Smooth muscle cell (in vitro differentiated cells): ENCODE measurements at regions not wholly inside any gene's neighbourhood (a gene's known extent, or its start where the extent isn't known, plus 50 kb on each side); places are given as distances from the start of the nearest gene placed in this dataset.

Source experiments
- DNase-seq: peaks from one replicate; lab custom pipeline; 2025; ENCODE audit not compliant: unreplicated experiment; lab: John Stamatoyannopoulos, UW
- H2AFZ ChIP-seq: fragments of 200-600 bp; sonication (generic); 2 replicates; pipeline ENCODE4 v1.6.0; 2016; ENCODE audit warnings: antibody characterized with exemption, low read depth, mild to moderate bottlenecking
- H3F3A ChIP-seq: fragments of 200-600 bp; sonication (generic); 2 replicates; pipeline ENCODE4 v1.6.0; 2017; ENCODE audit warnings: antibody characterized with exemption, low read depth
- H3K27ac ChIP-seq: fragments of 200-600 bp; sonication (generic); 2 replicates; pipeline ENCODE4 v1.5.1; 2016; ENCODE audit warnings: low read depth, mild to moderate bottlenecking
- H3K27me3 ChIP-seq: fragments of 200-600 bp; sonication (generic); 2 replicates; pipeline ENCODE4 v1.6.1; 2016; ENCODE audit warnings: low read depth, mild to moderate bottlenecking
- H3K36me3 ChIP-seq: fragments of 200-600 bp; sonication (generic); 2 replicates; pipeline ENCODE4 v1.5.1; 2016; ENCODE audit warnings: low read depth
- H3K4me1 ChIP-seq: fragments of 200-600 bp; sonication (generic); 2 replicates; pipeline ENCODE4 v1.5.1; 2016; ENCODE audit warnings: low read depth
- H3K4me2 ChIP-seq: fragments of 200-600 bp; sonication (generic); 2 replicates; pipeline ENCODE4 v1.6.0; 2016; ENCODE audit warnings: mild to moderate bottlenecking
- H3K4me3 ChIP-seq: fragments of 200-600 bp; sonication (generic); 2 replicates; pipeline ENCODE4 v1.5.1; 2016; ENCODE audit warnings: mild to moderate bottlenecking
- H3K79me2 ChIP-seq: fragments of 200-600 bp; sonication (generic); 2 replicates; pipeline ENCODE4 v1.6.0; 2016; ENCODE audit warnings: low read depth, mild to moderate bottlenecking
- H3K9ac ChIP-seq: fragments of 200-600 bp; sonication (generic); 2 replicates; pipeline ENCODE4 v1.6.0; 2016; ENCODE audit warnings: low read depth
- H3K9me3 ChIP-seq: fragments of 200-600 bp; sonication (generic); replicated peaks from 2 replicates; pipeline ENCODE4 v1.5.1; 2016; ENCODE audit warnings: low read depth
- H4K20me1 ChIP-seq: fragments of 200-600 bp; sonication (generic); 2 replicates; pipeline ENCODE4 v1.6.0; 2016; ENCODE audit warnings: low read depth
- WGBS: methylation state at CpG from one replicate; pipeline ENCODE4 v1.1.7; 2016; ENCODE audit warnings: low lambda C conversion rate; 5-methylcytosine and 5-hydroxymethylcytosine counted together
- TF ChIP-seq, protein P1 (sequence below): fragments of 200-600 bp; sonication (generic); IDR thresholded peaks from 2 replicates; pipeline ENCODE4 v1.5.1; 2017; ENCODE audit warnings: borderline replicate concordance, mild to moderate bottlenecking, antibody characterized with exemption; ENCODE audit not compliant: insufficient read depth, poor library complexity, severe bottlenecking

DNA sequence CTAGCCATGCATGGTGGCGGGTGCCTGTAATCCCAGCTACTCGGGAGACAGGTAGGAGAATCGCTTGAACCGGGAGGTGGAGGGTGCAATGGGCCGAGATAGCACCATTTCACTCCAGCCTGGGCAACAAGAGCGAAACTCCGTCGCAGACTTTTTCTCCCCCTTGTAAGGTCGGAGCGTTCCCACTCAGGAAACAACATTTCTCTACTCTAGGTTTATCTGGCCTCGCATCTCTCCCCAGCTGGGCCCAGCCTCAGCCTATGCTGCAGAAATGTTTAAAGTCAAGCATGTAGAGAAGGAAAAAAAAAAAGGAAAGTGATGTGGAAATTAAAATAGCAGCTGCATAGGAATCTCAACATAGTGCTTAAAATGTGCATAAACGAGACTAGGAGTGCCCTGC lies 172.3 kb downstream of the TRIM27 start:
- Histone ChIP-seq H3K9me3 (no peaks in the 10 kb centered on the region), H2AFZ (no peak overlapping the region), H4K20me1 (no peaks in the 10 kb centered on the region), H3K27ac (no peak overlapping the region), H3K9ac (no peak overlapping the region), H3F3A (peaks cover 9% of the 10 kb centered on the region), H3K79me2 (no peaks in the 10 kb centered on the region), H3K27me3 (peaks cover 9% of the 10 kb centered on the region), H3K4me3 (no peak overlapping the region), H3K4me1 (no peaks in the 10 kb centered on the region), H3K4me2 (no peak overlapping the region), H3K36me3 (no peaks in the 10 kb centered on the region)
- DNase-seq, result no peak
- TF ChIP-seq, protein P1, sequence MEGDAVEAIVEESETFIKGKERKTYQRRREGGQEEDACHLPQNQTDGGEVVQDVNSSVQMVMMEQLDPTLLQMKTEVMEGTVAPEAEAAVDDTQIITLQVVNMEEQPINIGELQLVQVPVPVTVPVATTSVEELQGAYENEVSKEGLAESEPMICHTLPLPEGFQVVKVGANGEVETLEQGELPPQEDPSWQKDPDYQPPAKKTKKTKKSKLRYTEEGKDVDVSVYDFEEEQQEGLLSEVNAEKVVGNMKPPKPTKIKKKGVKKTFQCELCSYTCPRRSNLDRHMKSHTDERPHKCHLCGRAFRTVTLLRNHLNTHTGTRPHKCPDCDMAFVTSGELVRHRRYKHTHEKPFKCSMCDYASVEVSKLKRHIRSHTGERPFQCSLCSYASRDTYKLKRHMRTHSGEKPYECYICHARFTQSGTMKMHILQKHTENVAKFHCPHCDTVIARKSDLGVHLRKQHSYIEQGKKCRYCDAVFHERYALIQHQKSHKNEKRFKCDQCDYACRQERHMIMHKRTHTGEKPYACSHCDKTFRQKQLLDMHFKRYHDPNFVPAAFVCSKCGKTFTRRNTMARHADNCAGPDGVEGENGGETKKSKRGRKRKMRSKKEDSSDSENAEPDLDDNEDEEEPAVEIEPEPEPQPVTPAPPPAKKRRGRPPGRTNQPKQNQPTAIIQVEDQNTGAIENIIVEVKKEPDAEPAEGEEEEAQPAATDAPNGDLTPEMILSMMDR, result no peak
- 72% methylated on average over 12 of the region's 12 CpGs for WGBS

DNA sequence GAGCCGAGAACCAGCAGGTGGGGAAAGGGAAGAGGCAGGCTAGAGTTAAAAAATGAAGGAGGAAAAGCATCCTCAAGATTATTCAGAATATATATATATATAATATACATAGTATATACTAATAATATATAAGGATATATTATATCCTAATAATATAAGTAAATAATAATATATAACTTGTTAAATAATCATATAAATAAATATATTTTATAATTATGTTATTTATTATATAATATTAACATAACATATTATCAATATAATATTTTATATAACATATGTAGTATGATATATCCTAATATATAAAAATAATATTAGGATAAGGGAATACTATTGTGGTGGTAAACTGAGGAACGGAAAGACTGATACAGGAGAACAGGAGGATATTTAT lies 171.8 kb downstream of the TRIM27 start:
- H3K4me1 ChIP-seq, result no peaks in the 10 kb centered on the region
- H3K36me3 ChIP-seq, result no peaks in the 10 kb centered on the region
- no peak overlapping the region for H3K4me3 ChIP-seq
- no peak overlapping the region for H3K9ac ChIP-seq
- H3K4me2 ChIP-seq, result no peak overlapping the region
- no peak overlapping the region for H2AFZ ChIP-seq
- H3K9me3 ChIP-seq, result no peaks in the 10 kb centered on the region
- peaks cover 5% of the 10 kb centered on the region for H3K27me3 ChIP-seq
- H4K20me1 ChIP-seq, result no peaks in the 10 kb centered on the region
- peaks cover 9% of the 10 kb centered on the region for H3F3A ChIP-seq
- DNase-seq, result no peak
- H3K27ac ChIP-seq, result no peak overlapping the region
- TF ChIP-seq, protein P1, result no peak
- 94% methylated on average over 2 of the region's 2 CpGs for WGBS
- H3K79me2 ChIP-seq, result no peaks in the 10 kb centered on the region

DNA sequence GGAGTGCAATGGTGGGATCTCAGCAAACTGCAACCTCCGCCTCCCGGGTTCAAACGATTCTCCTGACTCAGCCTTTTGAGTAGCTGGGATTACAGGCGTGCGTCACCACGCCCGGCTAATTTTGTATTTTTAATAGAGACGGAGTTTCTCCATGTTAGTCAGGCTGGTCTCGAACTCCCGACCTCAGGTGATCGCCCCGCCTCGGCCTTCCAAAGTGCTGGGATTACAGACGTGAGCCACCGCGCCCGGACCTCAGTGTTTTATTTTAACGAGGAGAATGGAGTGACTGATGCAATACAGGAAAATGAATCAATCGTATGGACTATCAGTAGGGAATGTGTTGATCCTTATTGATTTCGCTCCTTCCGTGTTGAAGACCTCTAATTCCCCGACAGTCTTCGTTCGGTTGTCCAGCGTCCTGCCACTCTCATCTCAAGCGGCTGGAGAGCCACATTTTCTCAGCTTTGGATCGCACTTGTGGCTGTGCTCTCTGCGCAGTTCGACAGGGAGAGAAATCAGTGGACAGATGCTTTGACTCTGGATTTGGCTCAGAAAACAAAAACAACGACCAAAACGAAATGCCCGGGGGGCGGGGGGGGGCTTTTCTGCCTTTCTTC lies 166.2 kb downstream of the TRIM27 start:
- TF ChIP-seq, protein P1, result no peak
- Histone ChIP-seq H3K79me2 (no peaks in the 10 kb centered on the region), H3F3A (no peaks in the 10 kb centered on the region), H3K9ac (no peak overlapping the region), H3K4me1 (no peaks in the 10 kb centered on the region), H3K9me3 (no peaks in the 10 kb centered on the region), H3K27me3 (peaks cover 34% of the 10 kb centered on the region), H3K36me3 (no peaks in the 10 kb centered on the region), H3K4me3 (peak overlapping the region; percentile 34), H2AFZ (peak overlapping the region; percentile 33), H3K4me2 (peak overlapping the region; percentile 80), H4K20me1 (no peaks in the 10 kb centered on the region), H3K27ac (no peak overlapping the region)
- no peak for DNase-seq
- WGBS, result 22% methylated on average over 33 of the region's 33 CpGs
